ENCODE measurements at regions not wholly inside any gene's neighbourhood (a gene's known extent, or its start where the extent isn't known, plus 50 kb on each side); places are given as distances from the start of the nearest gene placed in this dataset.

- no peak for DNase-seq (ENCODE audit: low spot score)
Measured at GRCh38 chr12:58262796-58263195, 321.4 kb downstream of the ATP23 start.

GRCh38 chr12:58263816-58264215 is 322.4 kb downstream of the ATP23 start:
- DNase-seq (ENCODE audit: low spot score), result no peak

- no peak for DNase-seq (ENCODE audit: low spot score)
Measured at GRCh38 chr12:58268069-58268468, 326.7 kb downstream of the ATP23 start.

- DNase-seq (ENCODE audit: low spot score), result no peak
Measured at GRCh38 chr12:58269476-58269875, 328.1 kb downstream of the ATP23 start.

- no peak for DNase-seq (ENCODE audit: low spot score)
Measured at GRCh38 chr12:58270966-58271705, 329.8 kb downstream of the ATP23 start.

GRCh38 chr12:58272461-58272860 is 331.1 kb downstream of the ATP23 start:
- no peak for DNase-seq (ENCODE audit: low spot score)

- DNase-seq (ENCODE audit: low spot score), result no peak
Measured at GRCh38 chr12:58277231-58277630, 335.9 kb downstream of the ATP23 start.

GRCh38 chr12:58283553-58283952 is 342.2 kb downstream of the ATP23 start:
- no peak for DNase-seq (ENCODE audit: low spot score)

- DNase-seq (ENCODE audit: low spot score), result no peak
Measured at GRCh38 chr12:58285551-58285950, 344.2 kb downstream of the ATP23 start.

GRCh38 chr12:58286353-58286752 is 345.0 kb downstream of the ATP23 start:
- no peak for DNase-seq (ENCODE audit: low spot score)

GRCh38 chr12:58288190-58288589 is 346.8 kb downstream of the ATP23 start:
- DNase-seq (ENCODE audit: low spot score), result no peak

- no peak for DNase-seq (ENCODE audit: low spot score)
Measured at GRCh38 chr12:58291106-58291505, 349.7 kb downstream of the ATP23 start.

- no peak for DNase-seq (ENCODE audit: low spot score)
Measured at GRCh38 chr12:58293308-58293982, 352.1 kb downstream of the ATP23 start.

- no peak for DNase-seq (ENCODE audit: low spot score)
Measured at GRCh38 chr12:58295268-58295667, 353.9 kb downstream of the ATP23 start.

- no peak for DNase-seq (ENCODE audit: low spot score)
Measured at GRCh38 chr12:58296863-58297262, 355.5 kb downstream of the ATP23 start.

- no peak for DNase-seq (ENCODE audit: low spot score)
Measured at GRCh38 chr12:58298803-58299202, 357.4 kb downstream of the ATP23 start.

GRCh38 chr12:58299371-58299770 is 358.0 kb downstream of the ATP23 start:
- no peak for DNase-seq (ENCODE audit: low spot score)

GRCh38 chr12:58301038-58301729 is 359.8 kb downstream of the ATP23 start:
- no peak for DNase-seq (ENCODE audit: low spot score)

GRCh38 chr12:58301730-58302122 is 360.4 kb downstream of the ATP23 start:
- DNase-seq (ENCODE audit: low spot score), result no peak

GRCh38 chr12:58302487-58303011 is 361.2 kb downstream of the ATP23 start:
- DNase-seq (ENCODE audit: low spot score), result peak; percentile 82

- no peak for DNase-seq (ENCODE audit: low spot score)
Measured at GRCh38 chr12:58306266-58307000, 365.1 kb downstream of the ATP23 start.

- DNase-seq (ENCODE audit: low spot score), result no peak
Measured at GRCh38 chr12:58309806-58310205, 368.4 kb downstream of the ATP23 start.

Measured in HT-29 (cell line).